CD14-positive monocyte (primary cell): ENCODE measurements at regions not wholly inside any gene's neighbourhood (a gene's known extent, or its start where the extent isn't known, plus 50 kb on each side); places are given as distances from the start of the nearest gene placed in this dataset.
A peak's percentile ranks its signal among the peaks of the same experiment; 100 is the strongest.

Experiments used
- DNase-seq, 3 donors: peaks; one replicate each; pipeline ENCODE4 v3.0.0-alpha.2; 2011 to 2022
- H2AFZ ChIP-seq: 2 replicates; pipeline ENCODE4 v1.6.0; 2012; ENCODE audit warnings: mild to moderate bottlenecking, low read depth, low read length, inconsistent platforms; ENCODE audit not compliant: insufficient read depth, poor library complexity, severe bottlenecking
- H3K27ac ChIP-seq, 2 donors: 1 replicate in 1 of 2; 2 replicates in 1 of 2; pipeline ENCODE4 v1.5.1; 2012 to 2013; ENCODE audit warnings: low read length in 2 of 2, control low read depth in 1 of 2, inconsistent platforms in 1 of 2, low read depth in 1 of 2, mild to moderate bottlenecking in 1 of 2
- H3K27me3 ChIP-seq, 2 donors: one replicate each; pipeline versions ENCODE4 v1.6.0 to v1.6.1; 2011 to 2013; ENCODE audit warnings: low read length in 2 of 2; ENCODE audit not compliant: control insufficient read depth in 2 of 2, insufficient read depth in 2 of 2
- H3K36me3 ChIP-seq, 2 donors: replicated peaks in 1 of 2; 1 replicate in 1 of 2; 2 replicates in 1 of 2; pipeline versions ENCODE4 v1.5.1 to v1.6.1; 2012 to 2013; ENCODE audit warnings: low read length in 2 of 2, control low read depth in 1 of 2, inconsistent platforms in 1 of 2, mild to moderate bottlenecking in 1 of 2; ENCODE audit not compliant: insufficient read depth in 2 of 2, control insufficient read depth in 1 of 2
- H3K4me1 ChIP-seq, 2 donors: 1 replicate in 1 of 2; 2 replicates in 1 of 2; pipeline versions ENCODE4 v1.5.1 to v1.6.1; 2012 to 2013; ENCODE audit warnings: low read length in 2 of 2, control low read depth in 1 of 2, inconsistent platforms in 1 of 2, mild to moderate bottlenecking in 1 of 2, moderate library complexity in 1 of 2; ENCODE audit not compliant: insufficient read depth in 2 of 2, control insufficient read depth in 1 of 2
- H3K4me2 ChIP-seq: replicated peaks from 2 replicates; pipeline ENCODE3; 2012; ENCODE audit warnings: low read length, moderate library complexity, mild to moderate bottlenecking; ENCODE audit not compliant: poor library complexity, severe bottlenecking; ENCODE audit errors: extremely low read depth
- H3K4me3 ChIP-seq, 3 experiments: fragments of 200-600 bp in 1 of 3; sonication (generic) in 1 of 3; replicated peaks in 1 of 3; 1 replicate in 2 of 3; 2 replicates in 1 of 3; pipeline ENCODE4 v1.5.1; 2011 to 2013; ENCODE audit warnings: low read length in 3 of 3, mild to moderate bottlenecking in 3 of 3, control low read depth in 2 of 3, low read depth in 2 of 3, inconsistent platforms in 1 of 3, moderate library complexity in 1 of 3
- H3K79me2 ChIP-seq: 2 replicates; pipeline ENCODE4 v1.6.0; 2012; ENCODE audit warnings: mild to moderate bottlenecking, control low read depth, inconsistent platforms, low read length, moderate library complexity; ENCODE audit not compliant: insufficient read depth
- H3K9ac ChIP-seq: 2 replicates; pipeline ENCODE4 v1.6.0; 2017; ENCODE audit warnings: low read length, mild to moderate bottlenecking; ENCODE audit not compliant: insufficient read depth, poor library complexity, severe bottlenecking
- H3K9me3 ChIP-seq, 2 donors: replicated peaks in 1 of 2; 1 replicate in 1 of 2; 2 replicates in 1 of 2; pipeline versions ENCODE4 v1.5.1 to v1.6.1; 2012 to 2013; ENCODE audit warnings: low read length in 2 of 2, control low read depth in 1 of 2; ENCODE audit not compliant: control insufficient read depth in 1 of 2, insufficient read depth in 1 of 2
- H4K20me1 ChIP-seq: 2 replicates; pipeline ENCODE4 v1.6.0; 2012; ENCODE audit warnings: mild to moderate bottlenecking, low read length, control low read depth, moderate library complexity; ENCODE audit not compliant: insufficient read depth
- H3K27ac Mint-ChIP-seq, 7 donors: one replicate each; pipeline ENCODE4 v1.8.0; 2020; ENCODE audit warnings: mild to moderate bottlenecking in 7 of 7, mixed read lengths in 7 of 7, moderate library complexity in 6 of 7, inconsistent platforms in 2 of 7
- H3K27me3 Mint-ChIP-seq, 3 donors: one replicate each; pipeline ENCODE4 v1.8.0; 2021 to 2022; ENCODE audit warnings: low read depth in 3 of 3, mild to moderate bottlenecking in 3 of 3, mixed read lengths in 3 of 3, moderate library complexity in 3 of 3, inconsistent platforms in 1 of 3
- H3K36me3 Mint-ChIP-seq, 2 donors: one replicate each; pipeline ENCODE4 v1.8.0; 2020; ENCODE audit warnings: mixed read lengths in 2 of 2, inconsistent platforms in 1 of 2, mild to moderate bottlenecking in 1 of 2
- H3K4me1 Mint-ChIP-seq: one replicate; pipeline ENCODE4 v1.8.0; 2020; ENCODE audit warnings: mild to moderate bottlenecking, mixed read lengths
- H3K4me3 Mint-ChIP-seq, 2 donors: one replicate each; pipeline ENCODE4 v1.8.0; 2020; ENCODE audit warnings: mild to moderate bottlenecking in 2 of 2, mixed read lengths in 2 of 2, moderate library complexity in 1 of 2
- H3K9me3 Mint-ChIP-seq, 7 donors: one replicate each; pipeline ENCODE4 v1.8.0; 2020 to 2022; ENCODE audit warnings: mixed read lengths in 7 of 7, mild to moderate bottlenecking in 6 of 7, moderate library complexity in 6 of 7, inconsistent platforms in 2 of 7
- CTCF ChIP-seq: fragments of 200-600 bp; IDR thresholded peaks from one replicate; pipeline ENCODE4 v1.8.0; 2022; ENCODE audit warnings: antibody characterized with exemption, mild to moderate bottlenecking
- WGBS: methylation state at CpG from one replicate; pipeline ENCODE4 v1.1.5; 2013; ENCODE audit warnings: missing lambda C conversion rate; ENCODE audit not compliant: insufficient coverage; 5-methylcytosine and 5-hydroxymethylcytosine counted together
- intact Hi-C, 2 donors: fragments of 100-400 bp; cut with micrococcal nuclease; formaldehyde crosslinking; loops; one replicate each; pipeline versions ENCODE4 v1.15.0 to v1.15.1; 2023

- WGBS, result 23% methylated on average over 14 of the region's 20 CpGs
- no peak for TF ChIP-seq CTCF
Measured at GRCh38 chr16:80027007-80027965, 426.7 kb upstream of the MAF start.

GRCh38 chr16:80025236-80025635 is 424.7 kb upstream of the MAF start:
- WGBS, result 97% methylated on average over 4 of the region's 4 CpGs
- intact Hi-C loops, result no loop called here
- Histone ChIP-seq H3K4me2 (no peak overlapping the region), H3K36me3 (no peaks in the 10 kb centered on the region), H4K20me1 (no peaks in the 10 kb centered on the region), H3K27ac (no peak overlapping the region), H3K4me3 (no peak overlapping the region), H2AFZ (no peak overlapping the region), H3K9ac (no peak overlapping the region), H3K79me2 (no peaks in the 10 kb centered on the region), H3K9me3 (no peaks in the 10 kb centered on the region), H3K27me3 (no peaks in the 10 kb centered on the region), H3K4me1 (peaks cover 0 to 4% of the 10 kb centered on the region in 2 donors)
- DNase-seq, result no peak
- H3K4me1 Mint-ChIP-seq, result peaks cover 8% of the 10 kb centered on the region
- no peak overlapping the region for H3K4me3 Mint-ChIP-seq
- H3K36me3 Mint-ChIP-seq, result no peaks in the 10 kb centered on the region
- no peaks in the 10 kb centered on the region for H3K27me3 Mint-ChIP-seq
- TF ChIP-seq CTCF, result no peak
- H3K9me3 Mint-ChIP-seq, result peaks cover 0 to 3% (median 0%) of the 10 kb centered on the region in 7 donors
- H3K27ac Mint-ChIP-seq, result no peak overlapping the region

More at GRCh38 chr16:80027007-80027965, 426.7 kb upstream of the MAF start:
- H3K27ac ChIP-seq, result no peak overlapping the region
- no peaks in the 10 kb centered on the region for H3K9me3 ChIP-seq
- H3K4me1 Mint-ChIP-seq, result peaks cover 8% of the 10 kb centered on the region
- H3K36me3 Mint-ChIP-seq, result no peaks in the 10 kb centered on the region
- H3K4me1 ChIP-seq, result peaks cover 0 to 4% of the 10 kb centered on the region in 2 donors
- H3K27me3 ChIP-seq, result no peaks in the 10 kb centered on the region
- DNase-seq, result peak in 1 of 3 donors; percentile 62
- H3K4me2 ChIP-seq, result peak overlapping the region; percentile 23
- no peaks in the 10 kb centered on the region for H3K27me3 Mint-ChIP-seq
- H3K27ac Mint-ChIP-seq, result no peak overlapping the region
- intact Hi-C loops, result no loop called here
- H2AFZ ChIP-seq, result peak overlapping the region; percentile 42
- H3K79me2 ChIP-seq, result no peaks in the 10 kb centered on the region
- no peaks in the 10 kb centered on the region for H3K36me3 ChIP-seq
- peak overlapping the region in 1 of 2 donors; percentile 67 for H3K4me3 Mint-ChIP-seq
- H4K20me1 ChIP-seq, result no peaks in the 10 kb centered on the region
- H3K9ac ChIP-seq, result no peak overlapping the region
- H3K4me3 ChIP-seq, result no peak overlapping the region
- H3K9me3 Mint-ChIP-seq, result peaks cover 0 to 2% (median 0%) of the 10 kb centered on the region in 7 donors
